GM19467 (cell line): ENCODE measurements at regions not wholly inside any gene's neighbourhood (a gene's known extent, or its start where the extent isn't known, plus 50 kb on each side); places are given as distances from the start of the nearest gene placed in this dataset.

Source experiments
- ATAC-seq: cut with Tn5 transposase; IDR thresholded peaks from one replicate; pipeline ENCODE4 v1.9.1; 2021; ENCODE audit warnings: mild to moderate bottlenecking, moderate library complexity; ENCODE audit not compliant: unreplicated experiment

DNA sequence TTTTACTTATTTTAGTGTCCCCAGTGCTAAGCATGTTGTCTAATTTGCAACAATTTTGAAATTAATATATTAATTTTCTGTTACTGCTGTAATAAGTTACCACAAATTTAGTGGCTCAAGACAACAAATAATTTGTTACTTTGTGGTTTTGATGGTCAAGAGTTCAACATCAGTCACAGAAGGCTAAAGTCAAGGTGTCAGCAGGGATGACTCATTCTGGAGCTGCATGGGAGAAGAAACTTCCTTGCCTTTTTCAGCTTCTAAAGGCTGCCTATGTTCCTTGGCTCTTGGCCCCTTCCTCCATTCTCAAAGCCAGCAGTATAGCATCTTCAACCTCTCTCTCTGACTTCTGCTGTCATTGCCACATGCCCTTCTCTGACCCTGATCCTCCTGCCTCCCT lies 271.8 kb downstream of the HLX start:
- no peak for ATAC-seq

DNA sequence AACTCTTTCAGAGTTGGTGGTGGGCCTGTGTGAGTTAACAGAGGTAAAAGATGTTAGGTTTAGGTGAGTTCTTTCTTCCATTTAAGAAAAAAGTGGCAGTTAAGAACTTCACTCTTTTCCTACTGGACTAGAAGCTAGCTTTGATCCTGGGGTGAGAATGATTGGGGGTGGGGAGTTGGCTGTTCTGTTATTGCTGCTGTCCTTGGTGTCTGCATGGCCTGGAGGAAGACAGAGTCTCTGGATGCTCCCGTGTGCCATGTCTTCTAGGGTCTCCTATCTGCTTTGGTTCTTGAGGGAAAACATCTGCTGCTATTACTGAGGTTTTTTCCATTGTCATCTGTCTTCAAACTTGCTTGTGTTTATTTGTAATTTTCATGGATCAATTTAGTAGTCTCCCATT lies 275.7 kb downstream of the HLX start:
- ATAC-seq: no peak

- ATAC-seq: peak; percentile 84
These were observed 278.0 kb downstream of the HLX start for GRCh38 chr1:221157026-221157761.

- ATAC-seq: no peak
These were observed 280.4 kb downstream of the HLX start for GRCh38 chr1:221159608-221160007.

DNA sequence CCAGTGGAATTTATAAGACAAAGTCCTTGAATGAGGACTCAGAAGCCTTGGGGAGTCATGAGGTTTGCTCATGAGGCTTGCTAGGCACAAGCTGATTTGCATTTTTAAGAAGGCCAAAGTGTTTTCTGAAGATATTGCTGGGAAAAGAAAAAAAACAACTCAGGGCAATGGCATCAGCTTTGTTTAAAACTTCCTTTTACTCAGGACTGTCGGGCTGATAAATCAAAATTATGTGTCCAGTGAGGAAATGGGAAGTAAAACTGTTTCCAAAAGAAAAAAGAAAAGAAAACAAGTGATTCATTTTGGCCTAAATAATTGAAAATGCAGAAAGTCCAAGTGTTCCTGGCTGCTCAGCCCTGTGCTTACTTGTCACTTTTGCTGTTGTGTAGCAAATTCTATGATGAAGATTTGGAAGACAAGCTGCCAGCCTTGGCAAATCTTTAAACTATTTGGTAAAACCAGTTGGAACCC lies 282.4 kb downstream of the HLX start:
- ATAC-seq: no peak

GRCh38 chr1:221162352-221162751 lies 283.1 kb downstream of the HLX start:
- no peak for ATAC-seq

DNA sequence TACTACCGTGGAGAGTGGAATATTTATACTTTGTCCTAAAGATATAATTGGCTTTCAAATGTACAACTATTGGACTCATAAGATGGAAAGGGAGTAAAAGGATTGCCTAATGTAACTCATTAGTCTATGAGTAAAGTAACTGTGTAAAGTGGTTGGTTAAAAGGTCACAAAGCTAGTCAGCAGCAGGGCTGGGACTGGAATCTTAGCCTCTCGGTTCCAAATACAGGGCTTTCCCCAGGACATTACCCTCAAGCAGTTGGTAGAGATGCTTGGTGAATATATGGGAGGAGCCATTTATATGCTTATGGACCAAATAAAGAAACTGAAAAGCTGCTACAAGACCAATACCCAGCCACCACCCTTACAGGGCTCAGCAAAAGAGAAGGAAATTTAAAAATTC lies 283.7 kb downstream of the HLX start:
- no peak for ATAC-seq

DNA sequence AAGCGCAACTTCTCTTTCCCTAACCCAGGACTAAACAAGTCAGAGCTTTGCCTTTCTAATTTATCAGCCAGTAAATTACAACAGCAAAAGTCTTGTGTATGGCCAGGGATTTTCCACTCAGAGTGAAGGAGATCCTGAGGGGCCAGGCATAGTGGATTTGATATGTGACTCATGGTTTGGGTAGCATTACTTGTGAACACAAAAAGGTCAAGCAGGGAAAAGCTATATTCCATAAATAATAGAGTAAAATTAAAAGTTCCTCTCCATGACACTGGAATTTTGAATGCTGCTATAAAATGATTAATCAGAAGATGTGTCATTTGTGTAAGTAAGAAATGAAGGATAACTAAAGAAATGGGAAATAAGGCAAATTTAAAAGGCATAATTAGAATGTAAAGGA lies 284.8 kb downstream of the HLX start:
- no peak for ATAC-seq

- no peak for ATAC-seq
These were observed 286.0 kb downstream of the HLX start for GRCh38 chr1:221164951-221165838.

DNA sequence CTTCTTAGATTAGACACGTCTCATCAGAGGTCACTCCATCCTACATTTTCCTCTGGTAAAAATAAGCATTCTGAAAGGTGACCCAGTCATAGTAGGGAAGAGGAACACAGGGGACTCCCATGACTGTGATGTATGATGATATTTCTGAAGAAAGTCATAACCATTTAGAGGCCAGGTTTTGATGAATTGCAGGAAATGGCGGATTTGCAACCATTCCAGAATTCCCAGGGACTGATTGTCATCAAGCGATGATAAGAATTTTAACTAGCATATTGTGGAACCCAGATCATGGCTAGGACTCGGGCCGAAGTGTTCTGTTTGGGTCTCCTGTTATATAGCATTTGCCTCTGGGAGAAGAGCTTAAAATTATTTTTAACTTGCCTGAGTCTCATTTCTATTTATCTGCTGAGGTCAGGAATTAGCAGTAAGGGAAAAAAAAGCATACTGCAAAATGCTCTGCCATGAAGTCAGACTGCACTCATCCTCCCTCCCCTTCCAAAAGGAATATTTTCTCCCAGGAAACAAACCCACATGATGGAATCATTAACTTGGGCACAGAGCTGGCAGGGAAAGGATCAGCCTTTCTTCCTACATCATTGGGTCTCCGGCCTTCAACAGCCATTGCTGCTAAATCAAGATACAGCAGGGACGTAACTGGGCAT lies 286.7 kb downstream of the HLX start:
- ATAC-seq: no peak

DNA sequence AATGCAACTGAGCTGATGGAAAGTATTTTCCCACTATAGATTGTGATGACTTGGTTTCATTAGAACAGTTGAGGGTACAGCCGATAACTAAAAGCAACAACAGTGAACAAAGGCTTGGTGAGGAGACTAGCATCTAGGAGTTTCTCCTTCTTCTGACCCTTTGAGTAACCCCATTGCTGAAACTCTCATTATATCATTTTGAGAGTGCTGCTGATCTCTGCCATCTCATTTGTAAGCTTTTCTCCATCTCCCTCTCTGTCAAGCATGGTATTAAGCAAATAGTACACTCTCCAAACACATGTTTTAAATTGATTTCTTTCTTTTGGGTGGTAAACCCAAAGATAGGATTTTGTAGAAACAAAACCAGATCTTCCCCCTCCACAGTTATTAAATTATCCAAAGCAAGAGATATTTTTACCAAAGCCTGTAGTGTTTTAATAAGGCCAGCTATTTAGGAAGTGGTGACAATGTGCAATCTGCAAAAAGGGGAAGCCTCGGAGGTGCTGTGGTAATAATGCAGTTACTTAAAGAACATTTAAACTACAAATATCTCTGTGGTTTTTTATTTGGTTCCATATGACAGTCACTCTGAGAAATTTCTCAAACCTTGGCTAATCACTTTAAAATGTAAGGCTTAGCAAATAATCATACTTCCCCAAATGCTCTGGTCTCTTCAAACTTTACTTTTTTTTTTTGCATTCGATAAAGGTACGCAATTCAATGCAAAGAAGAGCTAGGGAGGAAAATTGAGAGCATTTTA lies 287.5 kb downstream of the HLX start:
- ATAC-seq: peak; percentile 64

DNA sequence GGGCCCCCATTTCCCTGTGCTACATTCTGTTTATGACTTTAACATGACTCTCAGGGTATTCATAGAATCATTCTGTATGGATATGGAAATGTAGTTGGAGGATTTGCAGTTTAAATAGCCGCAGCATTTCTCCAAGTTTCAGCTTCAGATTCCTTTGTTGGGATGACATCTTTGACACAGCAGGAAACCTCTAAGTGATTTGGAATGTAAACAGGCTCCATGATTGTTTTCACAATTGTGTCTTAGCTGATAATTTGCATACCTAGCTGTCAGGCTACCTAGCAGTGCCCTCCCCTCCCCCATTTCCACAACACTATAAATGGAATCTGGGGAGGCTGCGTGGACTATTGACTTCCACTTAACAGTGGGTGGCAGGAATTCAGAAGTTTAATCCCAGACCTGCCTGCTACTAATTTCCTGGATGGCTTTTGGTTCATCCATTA lies 290.2 kb downstream of the HLX start:
- no peak for ATAC-seq

GRCh38 chr1:221170171-221170570 lies 290.9 kb downstream of the HLX start:
- ATAC-seq: no peak

DNA sequence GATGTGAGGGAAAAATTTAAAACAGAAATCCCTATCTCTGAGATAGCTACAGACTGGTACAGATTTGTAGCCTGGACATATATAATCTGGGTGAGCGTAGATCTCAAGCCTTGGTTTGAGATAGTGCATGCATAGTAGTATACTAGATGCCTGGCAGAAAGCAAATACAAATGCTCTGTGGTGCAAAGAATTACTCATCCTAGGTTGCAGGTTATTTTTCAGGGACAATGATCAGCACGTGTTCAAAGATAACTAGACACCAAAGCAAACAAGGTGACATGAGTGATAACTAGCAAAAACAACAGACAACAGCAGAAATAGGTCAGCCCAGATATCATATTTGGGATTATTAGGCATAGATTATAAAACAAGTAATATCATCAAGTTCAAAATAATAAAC lies 292.5 kb downstream of the HLX start:
- ATAC-seq: no peak

DNA sequence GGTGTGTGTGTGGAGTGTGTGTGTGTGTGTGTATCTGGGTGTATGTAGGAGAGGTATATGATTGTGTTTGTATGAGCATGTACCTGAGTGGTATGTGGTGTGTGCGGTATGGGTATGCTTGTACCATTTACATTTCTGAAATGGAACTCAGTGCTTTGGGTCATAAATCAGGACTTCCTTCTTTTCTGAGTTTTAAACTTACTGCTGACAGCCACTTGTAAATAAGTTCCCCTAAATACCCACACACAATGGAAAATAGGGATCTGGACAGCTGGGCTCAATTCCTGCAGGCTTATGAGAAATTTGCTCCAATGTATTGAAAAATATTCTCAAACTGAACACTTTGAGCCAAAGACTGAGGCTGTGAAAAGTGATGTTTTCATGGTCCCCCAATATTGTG lies 293.6 kb downstream of the HLX start:
- no peak for ATAC-seq

DNA sequence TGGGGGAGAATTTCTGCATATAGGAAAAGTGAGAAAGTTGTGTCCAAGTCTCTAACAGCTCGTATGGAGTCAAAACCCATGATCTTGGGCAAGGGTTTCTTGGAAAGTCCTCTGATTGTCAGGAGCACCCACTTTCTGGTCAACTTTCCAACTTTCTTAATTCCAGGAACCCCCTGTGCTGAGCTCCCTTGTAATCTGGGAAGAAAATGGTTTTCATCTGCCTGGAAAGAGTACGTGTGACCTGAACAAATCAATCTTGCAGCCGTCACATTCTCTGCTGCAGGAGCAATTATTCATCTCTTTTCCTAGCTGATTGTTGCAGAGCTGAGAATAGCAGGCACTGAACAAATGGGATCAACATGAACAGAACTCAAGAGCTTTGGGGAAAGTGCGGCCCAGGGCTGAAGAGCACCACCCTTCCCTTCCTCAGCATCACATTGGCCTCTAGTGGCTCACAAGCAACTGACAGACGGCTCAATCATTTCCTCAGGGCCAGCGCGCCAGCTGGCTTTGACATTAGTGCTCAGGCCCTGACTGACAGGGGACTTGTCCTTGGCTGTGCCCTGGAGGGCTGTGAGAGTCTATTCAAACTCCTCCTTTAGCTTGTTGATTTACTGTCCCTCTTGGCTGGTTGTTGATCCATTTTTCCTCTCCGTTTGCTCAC lies 295.2 kb downstream of the HLX start:
- no peak for ATAC-seq

- no peak for ATAC-seq
These were observed 296.0 kb downstream of the HLX start for GRCh38 chr1:221175249-221175648.

DNA sequence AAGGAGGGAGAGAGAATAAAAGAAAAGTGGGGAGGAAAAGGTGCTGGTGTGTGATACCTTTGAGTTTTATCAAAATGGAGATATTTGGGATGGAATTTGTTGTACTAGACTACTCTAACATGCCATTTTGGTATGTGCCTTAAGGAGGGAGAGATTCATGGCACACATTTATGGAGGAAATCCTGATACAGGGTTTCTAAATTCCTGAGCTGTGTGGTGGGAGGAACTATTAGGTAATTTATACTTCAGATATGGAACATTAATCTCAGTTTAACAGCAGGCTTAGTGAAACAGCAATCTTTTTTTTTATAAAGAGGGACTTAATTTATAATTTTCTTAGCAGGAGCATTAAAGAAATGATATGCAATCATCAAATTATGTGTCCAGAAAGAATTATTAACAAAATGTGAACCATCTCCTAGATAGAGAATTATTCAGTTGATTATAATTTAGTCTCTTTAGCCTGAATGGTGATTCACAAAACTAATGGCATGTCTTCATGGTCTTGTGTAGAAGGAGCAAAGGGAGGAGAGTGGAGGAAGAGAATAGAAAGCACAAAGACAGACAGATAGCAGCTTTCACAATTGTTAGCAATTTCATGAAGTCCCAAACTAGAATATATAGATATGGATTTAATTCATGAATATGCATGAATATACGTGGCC lies 301.6 kb downstream of the HLX start:
- no peak for ATAC-seq

DNA sequence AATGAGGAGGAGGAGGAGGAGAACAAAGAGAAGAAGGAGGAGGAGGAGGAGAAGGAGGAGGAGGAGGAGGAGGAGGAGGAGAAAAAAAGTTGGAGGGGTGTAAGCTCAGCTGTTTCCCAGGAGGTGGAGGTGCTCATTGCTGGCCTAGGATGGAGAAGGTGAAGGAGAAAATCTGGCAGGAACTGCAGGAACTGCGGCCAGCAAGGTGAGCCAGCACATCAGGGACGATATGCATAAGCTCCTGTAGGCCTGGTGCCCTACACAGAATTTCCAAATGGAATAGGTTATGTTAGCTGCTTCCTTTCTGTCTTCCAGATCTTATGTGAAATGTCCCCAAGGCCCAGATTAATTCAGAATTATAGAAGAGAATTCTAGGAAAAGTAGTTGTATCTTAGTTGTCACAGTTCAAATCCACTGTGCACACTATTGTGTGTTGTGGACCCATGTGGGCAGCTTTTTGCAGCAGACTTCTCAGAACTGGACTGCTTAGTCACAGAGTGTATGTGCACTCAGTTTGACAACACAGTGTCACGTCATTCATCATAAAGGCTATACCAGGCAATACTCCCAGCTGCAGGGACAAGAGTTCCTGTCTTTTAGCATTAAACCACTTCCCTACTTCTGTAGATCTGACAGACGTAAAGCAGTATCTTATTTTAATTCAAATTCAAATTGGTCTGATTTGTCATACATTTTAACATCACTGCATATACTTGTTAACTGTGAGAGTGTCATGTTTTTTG lies 303.7 kb downstream of the HLX start:
- no peak for ATAC-seq
